HEK293T (cell line): ENCODE measurements at regions not wholly inside any gene's neighbourhood (a gene's known extent, or its start where the extent isn't known, plus 50 kb on each side); places are given as distances from the start of the nearest gene placed in this dataset.
"Not testable (repeated sequence)": the region's sequence is repeated elsewhere in the genome, so short reads cannot be mapped to it uniquely, and the experiment has no call there.

ENCODE experiments used
- BHLHE40 ChIP-seq: fragments of 450-650 bp; IDR thresholded peaks from 2 replicates; pipeline ENCODE4 v1.6.1; 2016; ENCODE audit warnings: mild to moderate bottlenecking, moderate library complexity, borderline replicate concordance
- ZNF384 ChIP-seq: fragments of 450-650 bp; IDR thresholded peaks from 2 replicates; pipeline ENCODE4 v1.6.1; 2016

DNA sequence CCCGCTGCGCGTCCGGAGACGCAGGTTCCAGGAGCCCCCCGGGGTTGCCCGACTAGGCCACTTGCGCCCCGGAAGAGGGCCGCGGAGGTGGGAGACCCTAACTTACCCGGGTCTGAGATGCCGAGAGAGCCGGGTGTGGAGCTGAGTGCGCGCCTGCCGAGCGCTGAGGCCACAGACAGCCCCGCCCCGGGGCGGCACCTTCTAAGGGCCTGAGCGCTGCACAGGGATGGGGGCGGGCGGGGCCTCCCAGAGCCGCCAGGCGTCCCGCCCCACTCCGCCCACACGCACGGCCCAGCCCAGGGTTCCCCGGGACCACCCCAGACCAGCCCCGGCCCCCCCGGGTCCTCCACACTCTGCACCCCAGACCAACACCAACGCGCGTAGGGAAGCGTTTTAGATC lies 2692.0 kb upstream of the TPTE start:
- TF ChIP-seq BHLHE40, ZNF384: not testable (repeated sequence)
